HCT116 (cell line): ENCODE measurements at regions not wholly inside any gene's neighbourhood (a gene's known extent, or its start where the extent isn't known, plus 50 kb on each side); places are given as distances from the start of the nearest gene placed in this dataset.

Experiments
- ATAC-seq: fragments of 200-7000 bp; cut with Tn5 transposase; 2 replicates; pipeline ENCODE4 v1.9.1; 2020; ENCODE audit warnings: mild to moderate bottlenecking, moderate library complexity
- BruUV-seq: library from RNA; stranded (reverse); fragments of 400-500 nt; replicated peaks from 2 replicates; lab custom pipeline; 2021; lab: Mats Ljungman, UMichigan
- CTCF ChIA-PET: fragments of 300-600 bp; sonication (Branson Sonifier 250); formaldehyde crosslinking; loops from one replicate; lab custom pipeline; 2021; ENCODE audit warnings: antibody characterized with exemption; lab: Charles Lee
- POLR2A ChIA-PET: fragments of 300-600, 350-600 bp; sonication (Branson Sonifier 250); formaldehyde crosslinking; loops from one replicate; lab custom pipeline; 2021; ENCODE audit warnings: antibody characterized with exemption; lab: Charles Lee
- RAD21 ChIA-PET, 2 experiments: fragments of 300-600 bp; sonication (Branson Sonifier 250); formaldehyde crosslinking; loops; one replicate each; lab custom pipeline; 2023; ENCODE audit warnings: low total read pairs in 2 of 2; ENCODE audit not compliant: uncharacterized antibody in 2 of 2, unreplicated experiment in 2 of 2, low non-redundant PET in 1 of 2; lab: Charles Lee
- DNase-seq: peaks from one replicate; pipeline ENCODE4 v3.0.0-alpha.2; 2010; ENCODE audit warnings: low read depth, low spot score
- H2AFZ ChIP-seq: fragments of 200-600 bp; shearing (Covaris generic), sonication (generic); 2 replicates; pipeline ENCODE4 v1.6.1; 2017; ENCODE audit warnings: low read depth, mixed run types, mixed read lengths, antibody characterized with exemption, low read length; ENCODE audit not compliant: poor library complexity, severe bottlenecking
- H3K27ac ChIP-seq: 2 replicates; pipeline ENCODE4 v1.5.1; 2012; ENCODE audit warnings: low read depth, low read length
- H3K27me3 ChIP-seq: fragments of 200-600 bp; sonication (generic); 2 replicates; pipeline ENCODE4 v1.6.1; 2016; ENCODE audit warnings: mixed run types, low read length, mixed read lengths; ENCODE audit not compliant: insufficient read depth
- H3K36me3 ChIP-seq, 2 experiments: fragments of 200-500 bp in 1 of 2; fragments of 200-600 bp in 1 of 2; sonication (Bioruptor generic) in 1 of 2; sonication (generic) in 1 of 2; 2 replicates each; pipeline versions ENCODE4 v1.5.1 to v1.6.1; 2014 to 2016; ENCODE audit warnings: low read length in 2 of 2, inconsistent platforms in 1 of 2, mixed read lengths in 1 of 2, mixed run types in 1 of 2; ENCODE audit not compliant: insufficient read depth in 2 of 2, control insufficient read depth in 1 of 2
- H3K4me1 ChIP-seq, 2 experiments: fragments of 200-600 bp in 1 of 2; sonication (generic) in 1 of 2; 2 replicates each; pipeline versions ENCODE4 v1.5.1 to v1.6.1; 2012 to 2017; ENCODE audit warnings: low read length in 2 of 2, inconsistent platforms in 1 of 2, mild to moderate bottlenecking in 1 of 2, mixed read lengths in 1 of 2, mixed run types in 1 of 2, moderate library complexity in 1 of 2; ENCODE audit not compliant: insufficient read depth in 2 of 2, control insufficient read depth in 1 of 2
- H3K4me2 ChIP-seq: fragments of 200-600 bp; sonication (generic); 2 replicates; pipeline ENCODE4 v1.6.1; 2017; ENCODE audit warnings: mixed run types, low read length, mixed read lengths
- H3K4me3 ChIP-seq, 2 experiments: fragments of 200-600 bp in 1 of 2; sonication (generic) in 1 of 2; replicated peaks in 1 of 2; 2 replicates each; pipeline ENCODE4 v1.5.1; 2011 to 2016; ENCODE audit warnings: low read length in 2 of 2, control low read depth in 1 of 2, low read depth in 1 of 2, mild to moderate bottlenecking in 1 of 2, mixed read lengths in 1 of 2, mixed run types in 1 of 2
- H3K79me2 ChIP-seq: fragments of 200-600 bp; sonication (generic); 2 replicates; pipeline ENCODE4 v1.6.1; 2017; ENCODE audit warnings: mild to moderate bottlenecking, mixed run types, low read length, moderate library complexity, mixed read lengths; ENCODE audit not compliant: insufficient read depth
- H3K9ac ChIP-seq: fragments of 200-600 bp; sonication (generic); 2 replicates; pipeline ENCODE4 v1.6.1; 2016; ENCODE audit warnings: low read length, mixed read lengths
- H3K9me2 ChIP-seq: fragments of 200-600 bp; sonication (generic), shearing (Covaris generic); 2 replicates; pipeline ENCODE4 v1.6.1; 2017; ENCODE audit warnings: mixed run types, mild to moderate bottlenecking, moderate library complexity; ENCODE audit not compliant: insufficient read depth
- H3K9me3 ChIP-seq, 2 experiments: fragments of 200-500 bp in 1 of 2; fragments of 200-600 bp in 1 of 2; sonication (Bioruptor generic) in 1 of 2; sonication (generic) in 1 of 2; 2 replicates each; pipeline ENCODE4 v1.6.1; 2014 to 2017; ENCODE audit warnings: low read length in 2 of 2, mixed read lengths in 2 of 2, inconsistent platforms in 1 of 2, low read depth in 1 of 2, mild to moderate bottlenecking in 1 of 2, mixed run types in 1 of 2, moderate library complexity in 1 of 2; ENCODE audit not compliant: control insufficient read depth in 1 of 2, insufficient read depth in 1 of 2
- H4K20me1 ChIP-seq: fragments of 200-600 bp; sonication (generic), shearing (Covaris generic); 2 replicates; pipeline ENCODE4 v1.6.1; 2017; ENCODE audit warnings: mixed run types, mild to moderate bottlenecking, moderate library complexity; ENCODE audit not compliant: insufficient read depth
- ATF3 ChIP-seq: IDR thresholded peaks from 2 replicates; pipeline ENCODE4 v1.6.1; 2012
- CBX3 ChIP-seq: IDR thresholded peaks from 2 replicates; pipeline ENCODE4 v1.6.1; 2012; ENCODE audit warnings: low read depth
- EGR1 ChIP-seq: IDR thresholded peaks from 2 replicates; pipeline ENCODE4 v1.6.1; 2012; ENCODE audit warnings: low read depth
- ELF1 ChIP-seq: IDR thresholded peaks from 2 replicates; pipeline ENCODE4 v1.6.1; 2012; ENCODE audit warnings: low read depth, borderline replicate concordance
- EZH2phosphoT487 ChIP-seq: fragments of 200-600 bp; IDR thresholded peaks from 2 replicates; pipeline ENCODE4 v1.6.1; 2018; ENCODE audit warnings: antibody characterized with exemption, borderline replicate concordance
- FOSL1 ChIP-seq: IDR thresholded peaks from 2 replicates; pipeline ENCODE4 v1.6.1; 2012; ENCODE audit warnings: low read depth
- JUND ChIP-seq: IDR thresholded peaks from 2 replicates; pipeline ENCODE4 v1.6.1; 2012
- POLR2A ChIP-seq: IDR thresholded peaks from 2 replicates; pipeline ENCODE4 v1.7.0; 2011; ENCODE audit warnings: borderline replicate concordance; ENCODE audit not compliant: insufficient read depth, insufficient read length; ENCODE audit errors: extremely low read depth
- POLR2AphosphoS5 ChIP-seq: IDR thresholded peaks from 2 replicates; pipeline ENCODE4 v1.6.1; 2011; ENCODE audit warnings: mild to moderate bottlenecking, low read depth, low read length, moderate library complexity
- RAD21 ChIP-seq: IDR thresholded peaks from 2 replicates; pipeline ENCODE4 v1.6.1; 2012; ENCODE audit warnings: low read depth, mild to moderate bottlenecking
- REST ChIP-seq: IDR thresholded peaks from 2 replicates; pipeline ENCODE4 v1.6.1; 2012; ENCODE audit warnings: low read depth
- SIN3A ChIP-seq: IDR thresholded peaks from 2 replicates; pipeline ENCODE4 v1.6.1; 2012; ENCODE audit warnings: low read depth
- SP1 ChIP-seq: IDR thresholded peaks from 2 replicates; pipeline ENCODE4 v1.6.1; 2012; ENCODE audit warnings: low read depth
- SRF ChIP-seq: IDR thresholded peaks from 2 replicates; pipeline ENCODE4 v1.6.1; 2012; ENCODE audit warnings: low read depth
- TCF7L2 ChIP-seq: IDR thresholded peaks from 2 replicates; pipeline ENCODE4 v1.7.0; 2011; ENCODE audit warnings: borderline replicate concordance, inconsistent platforms; ENCODE audit not compliant: insufficient read depth, insufficient read length; ENCODE audit errors: extremely low read depth
- YY1 ChIP-seq: IDR thresholded peaks from 2 replicates; pipeline ENCODE4 v1.6.1; 2011; ENCODE audit warnings: low read length, low read depth, moderate library complexity, mild to moderate bottlenecking; ENCODE audit not compliant: insufficient replicate concordance; ENCODE audit errors: extremely low read depth
- ZFX ChIP-seq: fragments of 450-650 bp; IDR thresholded peaks from 2 replicates; pipeline ENCODE4 v1.6.1; 2017
- ZNF274 ChIP-seq: fragments of 200-500 bp; sonication (Bioruptor generic); IDR thresholded peaks from 2 replicates; pipeline ENCODE4 v1.6.1; 2014; ENCODE audit warnings: mild to moderate bottlenecking, low read depth, low read length, inconsistent platforms
- intact Hi-C: fragments of 100-400 bp; cut with micrococcal nuclease; formaldehyde crosslinking; loops from 2 replicates; pipeline ENCODE4 v1.10.0; 2022

GRCh38 chr12:66903782-66904396, 225.0 kb upstream of the GRIP1 start:
- Histone ChIP-seq H3K9me3 (no peaks in the 10 kb centered on the region), H3K4me1 (no peaks in the 10 kb centered on the region), H4K20me1 (no peaks in the 10 kb centered on the region), H3K4me2 (no peak overlapping the region), H3K79me2 (no peaks in the 10 kb centered on the region)
- ChIA-PET CTCF (no interaction called here), RAD21 (no interaction called here)
- no peak for TF ChIP-seq CBX3
- no peak for TF ChIP-seq POLR2AphosphoS5
- no peak for TF ChIP-seq YY1
- TF ChIP-seq EGR1, result no peak
- no peak for TF ChIP-seq SRF
- no peak for TF ChIP-seq EZH2phosphoT487
- TF ChIP-seq RAD21, result no peak; the same call in 1 of the 2 replicates
- no peak for TF ChIP-seq ELF1
- TF ChIP-seq SIN3A, result no peak
- TF ChIP-seq, all 23 proteins: peak for 0
- POLR2A ChIA-PET, result no interaction called here
- DNase-seq (no peak), ATAC-seq (no peak)
- H2AFZ ChIP-seq, result no peak overlapping the region
- H3K36me3 ChIP-seq, result no peaks in the 10 kb centered on the region
- H3K9ac ChIP-seq, result no peak overlapping the region
- H3K4me3 ChIP-seq, result no peak overlapping the region
- intact Hi-C loops, result no loop called here
- peaks cover 29% of the 10 kb centered on the region; the same call in 1 of the 2 replicates for H3K27me3 ChIP-seq
- no TSS peak for BruUV-seq
- H3K27ac ChIP-seq, result no peak overlapping the region
- H3K9me2 ChIP-seq, result no peaks in the 10 kb centered on the region

- no peaks in the 10 kb centered on the region for H3K79me2 ChIP-seq
- BruUV-seq, result no TSS peak
- TF ChIP-seq TCF7L2 (no peak), ELF1 (no peak), YY1 (no peak), EGR1 (no peak), RAD21 (no peak), ZNF274 (no peak), ZFX (no peak), REST (no peak), POLR2AphosphoS5 (no peak), JUND (no peak), SIN3A (no peak), EZH2phosphoT487 (no peak), POLR2A (no peak), SRF (no peak), SP1 (no peak), ATF3 (no peak), FOSL1 (no peak)
- TF ChIP-seq, all 23 proteins: peak for 0
- Histone ChIP-seq H3K4me2 (no peak overlapping the region), H2AFZ (no peak overlapping the region), H3K27me3 (peaks cover 28% of the 10 kb centered on the region; the same call in 1 of the 2 replicates), H3K9me2 (no peaks in the 10 kb centered on the region), H3K9ac (no peak overlapping the region), H3K4me1 (no peaks in the 10 kb centered on the region), H3K36me3 (no peaks in the 10 kb centered on the region), H3K27ac (no peak overlapping the region), H3K4me3 (no peak overlapping the region), H3K9me3 (no peaks in the 10 kb centered on the region), H4K20me1 (no peaks in the 10 kb centered on the region)
- ATAC-seq (no peak), DNase-seq (no peak)
- CTCF ChIA-PET, result no interaction called here
- intact Hi-C loops, result no loop called here
- POLR2A ChIA-PET, result no interaction called here
- RAD21 ChIA-PET, result no interaction called here
These were observed 226.3 kb upstream of the GRIP1 start for GRCh38 chr12:66905201-66905600.
